ENCODE measurements at regions not wholly inside any gene's neighbourhood (a gene's known extent, or its start where the extent isn't known, plus 50 kb on each side); places are given as distances from the start of the nearest gene placed in this dataset.

DNA sequence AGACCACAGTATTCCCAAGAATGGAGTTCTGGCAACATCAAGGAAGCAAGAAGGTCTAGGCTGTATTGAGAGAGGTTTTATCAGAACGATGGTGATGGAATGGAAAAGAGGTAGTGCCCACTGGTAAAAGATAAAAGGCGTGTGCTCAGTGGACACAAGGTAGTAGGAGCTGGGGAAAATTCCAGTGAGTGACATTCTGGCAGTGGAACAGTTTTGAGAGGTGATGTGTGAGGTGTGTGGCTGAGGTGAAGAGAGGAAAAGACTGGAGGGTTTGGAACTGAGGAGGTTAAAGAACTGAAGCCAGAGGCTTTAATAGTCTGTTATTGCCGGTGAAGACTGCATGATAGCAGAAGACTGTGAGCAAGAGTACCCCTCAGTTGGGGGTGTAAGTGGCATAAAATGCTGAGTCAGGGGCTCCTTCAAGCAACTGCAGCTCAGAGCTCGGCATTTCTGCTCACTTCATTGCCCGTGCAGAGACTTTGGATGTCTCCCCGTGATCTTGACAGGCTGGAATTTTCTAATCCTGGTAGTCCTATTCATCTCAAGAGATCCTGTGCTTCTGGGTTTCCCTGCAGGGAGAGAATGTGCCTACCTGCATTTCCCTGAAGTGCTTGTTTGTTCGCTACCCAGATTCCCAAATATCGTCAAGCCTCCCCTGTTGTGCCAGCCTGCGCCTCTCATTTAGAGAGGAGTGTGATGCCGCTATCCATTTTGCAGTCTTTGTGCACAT is 191.0 kb downstream of the SATB1 start:
- Histone ChIP-seq H3K4me1 (ENCODE audit: control insufficient read depth in 1 of 2, insufficient read depth in 2 of 2, low read depth in 1 of 2, low read length in 1 of 2) (peaks cover 23 to 24% of the 10 kb centered on the region in 2 experiments), H3K9me3 (no peaks in the 10 kb centered on the region), H3K79me2 (ENCODE audit: insufficient read depth) (no peaks in the 10 kb centered on the region), H3K27ac (ENCODE audit: low read depth in 2 of 2, low read length in 1 of 2) (no peak overlapping the region), H3K4me2 (no peak overlapping the region), H2AFZ (ENCODE audit: low read depth) (no peak overlapping the region), H3K27me3 (ENCODE audit: insufficient read depth) (no peaks in the 10 kb centered on the region), H3K4me3 (ENCODE audit: low read depth in 2 of 2, low read length in 1 of 2) (no peak overlapping the region), H3K9me2 (no peaks in the 10 kb centered on the region), H3F3A (replicated peaks; ENCODE audit: insufficient read depth) (peaks cover 7% of the 10 kb centered on the region), H3K36me3 (replicated peaks in 1 of 2; ENCODE audit: control insufficient read depth in 1 of 2, insufficient read depth in 2 of 2, low read length in 1 of 2) (no peaks in the 10 kb centered on the region), H3K9ac (no peak overlapping the region), H4K20me1 (ENCODE audit: insufficient read depth) (no peaks in the 10 kb centered on the region)
- ChIA-PET CTCF (no interaction called here), POLR2A (no interaction called here)
- 83% methylated on average over 10 of the region's 10 CpGs for WGBS (ENCODE audit: low lambda C conversion rate)
- TF ChIP-seq TAF1 (IDR thresholded peaks at IDR 0.05; ENCODE audit: borderline replicate concordance, low read depth, low read length) (no peak), GABPA (IDR thresholded peaks at IDR 0.05; ENCODE audit: low read depth) (no peak), TCF12 (IDR thresholded peaks at IDR 0.05) (no peak), CHD2 (IDR thresholded peaks at IDR 0.05; ENCODE audit: low read length, partially characterized antibody) (no peak), ELF1 (IDR thresholded peaks at IDR 0.05) (no peak), POLR2AphosphoS5 (IDR thresholded peaks at IDR 0.05; ENCODE audit: low read depth, low read length) (no peak), EZH2phosphoT487 (IDR thresholded peaks at IDR 0.05; ENCODE audit: borderline replicate concordance, low read depth) (no peak), GATA2 (CRISPR knock-in tag; IDR thresholded peaks at IDR 0.05) (no peak), FOXM1 (IDR thresholded peaks at IDR 0.05; ENCODE audit: low read depth) (no peak), SIN3A (IDR thresholded peaks at IDR 0.05; ENCODE audit: borderline replicate concordance, low read depth, low read length) (no peak), MXI1 (IDR thresholded peaks at IDR 0.05; ENCODE audit: low read depth, low read length) (no peak), JUND (IDR thresholded peaks at IDR 0.05) (no peak), RXRA (IDR thresholded peaks at IDR 0.05; ENCODE audit: borderline replicate concordance, low read depth) (no peak), TEAD4 (IDR thresholded peaks at IDR 0.05; ENCODE audit: borderline replicate concordance, insufficient read depth) (no peak)
- TF ChIP-seq, protein P1, sequence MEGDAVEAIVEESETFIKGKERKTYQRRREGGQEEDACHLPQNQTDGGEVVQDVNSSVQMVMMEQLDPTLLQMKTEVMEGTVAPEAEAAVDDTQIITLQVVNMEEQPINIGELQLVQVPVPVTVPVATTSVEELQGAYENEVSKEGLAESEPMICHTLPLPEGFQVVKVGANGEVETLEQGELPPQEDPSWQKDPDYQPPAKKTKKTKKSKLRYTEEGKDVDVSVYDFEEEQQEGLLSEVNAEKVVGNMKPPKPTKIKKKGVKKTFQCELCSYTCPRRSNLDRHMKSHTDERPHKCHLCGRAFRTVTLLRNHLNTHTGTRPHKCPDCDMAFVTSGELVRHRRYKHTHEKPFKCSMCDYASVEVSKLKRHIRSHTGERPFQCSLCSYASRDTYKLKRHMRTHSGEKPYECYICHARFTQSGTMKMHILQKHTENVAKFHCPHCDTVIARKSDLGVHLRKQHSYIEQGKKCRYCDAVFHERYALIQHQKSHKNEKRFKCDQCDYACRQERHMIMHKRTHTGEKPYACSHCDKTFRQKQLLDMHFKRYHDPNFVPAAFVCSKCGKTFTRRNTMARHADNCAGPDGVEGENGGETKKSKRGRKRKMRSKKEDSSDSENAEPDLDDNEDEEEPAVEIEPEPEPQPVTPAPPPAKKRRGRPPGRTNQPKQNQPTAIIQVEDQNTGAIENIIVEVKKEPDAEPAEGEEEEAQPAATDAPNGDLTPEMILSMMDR (IDR thresholded peaks at IDR 0.05), result no peak
- no peak for DNase-seq

DNA sequence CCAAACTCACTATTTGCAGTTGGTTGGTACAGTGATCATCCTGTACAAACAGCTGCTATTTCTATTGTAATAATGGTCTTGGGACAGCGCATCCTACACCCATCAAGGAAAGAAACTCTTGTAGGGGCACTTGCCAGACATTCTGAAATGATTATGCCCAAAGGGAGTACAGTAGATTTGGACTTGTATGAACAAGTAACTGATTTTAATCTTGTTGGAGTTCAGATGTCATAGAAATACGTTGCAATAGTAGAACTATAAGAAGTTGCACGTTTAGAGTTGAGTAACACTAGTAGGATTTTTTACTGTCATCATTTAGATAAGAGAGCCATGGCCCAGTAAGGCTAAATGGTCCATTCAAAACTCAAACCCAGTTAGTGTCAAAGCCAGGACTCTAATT is 192.8 kb downstream of the SATB1 start:
- CTCF ChIA-PET, result no interaction called here
- no peak for TF ChIP-seq RAD21 (IDR thresholded peaks at IDR 0.05; ENCODE audit: low read length)
- TF ChIP-seq, protein P1 (IDR thresholded peaks at IDR 0.05), result no peak
- TF ChIP-seq, protein P2, sequence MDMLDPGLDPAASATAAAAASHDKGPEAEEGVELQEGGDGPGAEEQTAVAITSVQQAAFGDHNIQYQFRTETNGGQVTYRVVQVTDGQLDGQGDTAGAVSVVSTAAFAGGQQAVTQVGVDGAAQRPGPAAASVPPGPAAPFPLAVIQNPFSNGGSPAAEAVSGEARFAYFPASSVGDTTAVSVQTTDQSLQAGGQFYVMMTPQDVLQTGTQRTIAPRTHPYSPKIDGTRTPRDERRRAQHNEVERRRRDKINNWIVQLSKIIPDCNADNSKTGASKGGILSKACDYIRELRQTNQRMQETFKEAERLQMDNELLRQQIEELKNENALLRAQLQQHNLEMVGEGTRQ (IDR thresholded peaks at IDR 0.05; ENCODE audit: borderline replicate concordance, low read depth, low read length), result no peak
- TF ChIP-seq RXRA (IDR thresholded peaks at IDR 0.05; ENCODE audit: borderline replicate concordance, low read depth), result no peak
- no peak for TF ChIP-seq IRF3 (IDR thresholded peaks at IDR 0.05; ENCODE audit: low read depth, low read length)
- TF ChIP-seq TCF12 (IDR thresholded peaks at IDR 0.05), result no peak
- TF ChIP-seq JUND (IDR thresholded peaks at IDR 0.05), result no peak
- no peak for TF ChIP-seq GABPA (IDR thresholded peaks at IDR 0.05; ENCODE audit: low read depth)
- no peak for TF ChIP-seq MEF2A (IDR thresholded peaks at IDR 0.05; ENCODE audit: borderline replicate concordance, low read depth)
- TF ChIP-seq, protein P3, sequence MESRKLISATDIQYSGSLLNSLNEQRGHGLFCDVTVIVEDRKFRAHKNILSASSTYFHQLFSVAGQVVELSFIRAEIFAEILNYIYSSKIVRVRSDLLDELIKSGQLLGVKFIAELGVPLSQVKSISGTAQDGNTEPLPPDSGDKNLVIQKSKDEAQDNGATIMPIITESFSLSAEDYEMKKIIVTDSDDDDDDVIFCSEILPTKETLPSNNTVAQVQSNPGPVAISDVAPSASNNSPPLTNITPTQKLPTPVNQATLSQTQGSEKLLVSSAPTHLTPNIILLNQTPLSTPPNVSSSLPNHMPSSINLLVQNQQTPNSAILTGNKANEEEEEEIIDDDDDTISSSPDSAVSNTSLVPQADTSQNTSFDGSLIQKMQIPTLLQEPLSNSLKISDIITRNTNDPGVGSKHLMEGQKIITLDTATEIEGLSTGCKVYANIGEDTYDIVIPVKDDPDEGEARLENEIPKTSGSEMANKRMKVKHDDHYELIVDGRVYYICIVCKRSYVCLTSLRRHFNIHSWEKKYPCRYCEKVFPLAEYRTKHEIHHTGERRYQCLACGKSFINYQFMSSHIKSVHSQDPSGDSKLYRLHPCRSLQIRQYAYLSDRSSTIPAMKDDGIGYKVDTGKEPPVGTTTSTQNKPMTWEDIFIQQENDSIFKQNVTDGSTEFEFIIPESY (IDR thresholded peaks at IDR 0.05; ENCODE audit: borderline replicate concordance, low read depth), result no peak

More for the DNA sequence above, 192.8 kb downstream of the SATB1 start:
- peaks cover 7 to 12% of the 10 kb centered on the region in 2 experiments; a peak in 2 of 4 replicates for H3K4me1 ChIP-seq (ENCODE audit: control insufficient read depth in 1 of 2, insufficient read depth in 2 of 2, low read depth in 1 of 2, low read length in 1 of 2)
- H3K9me3 ChIP-seq, result no peaks in the 10 kb centered on the region
- H4K20me1 ChIP-seq (ENCODE audit: insufficient read depth), result no peaks in the 10 kb centered on the region
- no peaks in the 10 kb centered on the region for H3K36me3 ChIP-seq (replicated peaks in 1 of 2; ENCODE audit: control insufficient read depth in 1 of 2, insufficient read depth in 2 of 2, low read length in 1 of 2)
- POLR2A ChIA-PET, result no interaction called here
- H3K79me2 ChIP-seq (ENCODE audit: insufficient read depth), result no peaks in the 10 kb centered on the region
- H3K27me3 ChIP-seq (ENCODE audit: insufficient read depth), result no peaks in the 10 kb centered on the region
- no peak overlapping the region for H3K4me3 ChIP-seq (ENCODE audit: low read depth in 2 of 2, low read length in 1 of 2)
- H3K9me2 ChIP-seq, result no peaks in the 10 kb centered on the region
- 56% methylated on average over 3 of the region's 3 CpGs for WGBS (ENCODE audit: low lambda C conversion rate)
- no peaks in the 10 kb centered on the region for H3F3A ChIP-seq (replicated peaks; ENCODE audit: insufficient read depth)
- no peak overlapping the region for H3K9ac ChIP-seq
- no peak overlapping the region for H2AFZ ChIP-seq (ENCODE audit: low read depth)
- H3K27ac ChIP-seq (ENCODE audit: low read depth in 2 of 2, low read length in 1 of 2), result no peak overlapping the region
- H3K4me2 ChIP-seq, result no peak overlapping the region
- DNase-seq, result no peak

All from SK-N-SH (cell line).